GM13977 (cell line): ENCODE measurements at regions not wholly inside any gene's neighbourhood (a gene's known extent, or its start where the extent isn't known, plus 50 kb on each side); places are given as distances from the start of the nearest gene placed in this dataset.
"Not testable (repeated sequence)": the region's sequence is repeated elsewhere in the genome, so short reads cannot be mapped to it uniquely, and the experiment has no call there.

Experiments used
- DNase-seq: peaks from one replicate; pipeline ENCODE4 v3.0.0; 2012; ENCODE audit warnings: low spot score
- CTCF ChIP-seq: IDR thresholded peaks from 2 replicates; pipeline ENCODE4 v1.5.1; 2012; ENCODE audit warnings: mild to moderate bottlenecking, control low read depth; ENCODE audit not compliant: insufficient read depth; ENCODE audit errors: extremely low read depth, missing control alignments
- in situ Hi-C: fragments of 300-500 bp; cut with MboI; formaldehyde crosslinking; loops from one replicate; pipeline ENCODE4 v1.12.0; 2022; ENCODE audit warnings: low sequenced_read_pairs, low pct_unique_long_range_greater_than_20kb, mixed read lengths, inconsistent platforms; ENCODE audit not compliant: unreplicated experiment

GRCh38 chr20:5696011-5696559, 54.1 kb upstream of the SHLD1 start:
- no peak for DNase-seq
- TF ChIP-seq CTCF = no peak
- in situ Hi-C loops = no loop called here

DNA sequence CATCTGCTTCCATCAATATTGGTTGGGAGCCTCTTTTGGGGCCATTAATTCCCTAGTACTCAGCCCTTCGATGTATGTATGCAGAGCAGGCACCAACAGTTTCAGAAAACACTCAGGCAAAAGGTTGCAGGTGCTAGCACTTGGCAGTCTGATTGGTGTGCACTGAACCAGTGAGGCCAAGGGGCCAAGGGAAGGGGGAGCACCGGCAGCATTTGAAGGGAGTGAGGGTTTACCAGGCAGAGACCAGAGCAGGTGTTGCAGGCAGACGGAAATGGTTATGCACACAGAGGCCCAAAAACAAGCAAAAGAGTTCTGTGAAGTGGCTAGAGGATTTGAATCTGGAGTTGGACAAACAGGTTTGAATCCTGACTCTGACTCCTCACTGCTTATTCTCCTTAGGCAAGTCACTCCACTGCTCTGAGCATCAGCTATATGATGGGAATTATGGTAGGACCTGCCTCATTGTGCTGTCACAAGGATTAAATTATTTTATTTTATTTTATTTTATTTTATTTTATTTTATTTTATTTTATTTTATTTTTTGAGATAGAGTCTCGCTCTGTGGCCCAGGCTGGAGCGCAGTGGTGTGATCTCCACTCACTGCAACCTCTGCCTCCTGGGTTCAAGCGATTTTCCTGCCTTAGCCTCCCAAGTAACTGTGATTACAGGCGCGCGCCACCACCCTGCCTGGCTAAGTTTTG, 58.1 kb upstream of the SHLD1 start:
- in situ Hi-C loops = no loop called here
- TF ChIP-seq CTCF = no peak
- DNase-seq = peak; percentile 81

DNA sequence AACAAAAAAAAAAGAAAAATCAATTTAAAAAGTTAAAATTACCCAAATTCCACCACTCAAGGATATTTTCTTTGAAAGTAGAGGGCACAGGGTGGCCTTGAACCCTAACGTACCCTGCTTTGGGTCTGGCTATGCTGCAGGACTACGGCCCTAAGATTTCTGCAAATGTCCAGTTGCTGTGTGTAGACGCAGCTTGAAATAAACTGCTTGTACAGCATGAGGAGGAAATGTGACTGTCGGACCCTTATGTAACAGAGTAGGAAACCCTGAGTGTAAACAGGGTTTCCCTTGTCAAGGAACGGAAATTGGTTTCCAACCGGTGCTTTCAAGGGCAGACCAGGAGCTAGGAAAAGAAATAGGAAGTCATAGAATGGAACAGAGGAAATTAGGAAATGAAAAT, 60.7 kb upstream of the SHLD1 start:
- no peak for TF ChIP-seq CTCF
- DNase-seq = no peak
- in situ Hi-C loops = no loop called here

DNA sequence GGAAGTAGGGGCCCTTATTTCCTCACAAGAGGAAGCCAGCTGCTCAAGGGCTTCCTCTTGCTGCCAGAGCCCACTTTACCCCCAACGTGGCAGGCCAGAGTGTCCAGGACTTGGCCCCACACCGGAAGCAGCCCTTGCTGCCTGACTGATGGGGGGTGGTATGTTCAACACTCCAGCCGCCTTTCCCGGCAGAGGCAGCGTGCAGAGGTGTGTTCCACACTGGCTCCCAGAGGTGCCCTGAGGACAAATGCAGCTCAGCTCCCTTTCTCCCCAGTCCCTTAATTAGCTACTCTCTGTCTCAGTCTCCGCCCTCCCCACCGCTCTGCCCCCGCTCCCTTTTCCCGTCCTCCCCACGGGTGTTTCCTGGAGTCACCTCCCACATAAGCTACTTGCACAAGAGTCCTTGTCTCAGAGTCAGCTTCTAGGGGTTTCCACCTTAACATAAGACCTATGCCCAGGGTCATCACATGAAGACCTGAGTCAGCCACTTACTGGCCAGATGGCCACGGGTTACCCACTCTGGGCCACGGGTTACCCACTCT, 61.7 kb upstream of the SHLD1 start:
- TF ChIP-seq CTCF = no peak
- in situ Hi-C loops = no loop called here
- no peak for DNase-seq

- TF ChIP-seq CTCF = no peak
- DNase-seq = no peak
- in situ Hi-C loops = no loop called here
These were observed 62.3 kb upstream of the SHLD1 start for GRCh38 chr20:5687884-5688283.

- no peak for TF ChIP-seq CTCF
- no peak for DNase-seq
- in situ Hi-C loops = no loop called here
These were observed 63.7 kb upstream of the SHLD1 start for GRCh38 chr20:5686384-5687105.

DNA sequence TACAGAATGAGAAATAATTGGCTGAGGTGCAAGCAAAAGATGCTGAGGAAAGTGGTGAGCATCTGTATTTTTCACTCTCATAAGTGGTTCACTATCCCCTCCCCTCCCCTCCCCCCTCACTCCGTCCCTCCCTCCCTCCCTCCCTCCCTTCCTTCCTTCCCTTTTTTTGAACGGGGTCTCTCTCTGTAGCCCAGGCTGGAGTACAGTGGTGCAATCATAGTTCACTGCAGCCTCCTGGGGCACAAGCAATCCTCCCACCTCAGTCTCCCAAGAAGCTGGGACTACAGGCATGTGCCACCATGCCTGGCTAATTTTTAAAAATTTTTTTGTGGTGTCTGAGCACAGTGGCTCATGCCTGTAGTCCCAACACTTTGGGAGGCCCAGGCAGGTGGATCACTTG, 67.6 kb upstream of the SHLD1 start:
- DNase-seq, in situ Hi-C loops: not testable (repeated sequence)
